ENCODE measurements at regions not wholly inside any gene's neighbourhood (a gene's known extent, or its start where the extent isn't known, plus 50 kb on each side); places are given as distances from the start of the nearest gene placed in this dataset.

DNA sequence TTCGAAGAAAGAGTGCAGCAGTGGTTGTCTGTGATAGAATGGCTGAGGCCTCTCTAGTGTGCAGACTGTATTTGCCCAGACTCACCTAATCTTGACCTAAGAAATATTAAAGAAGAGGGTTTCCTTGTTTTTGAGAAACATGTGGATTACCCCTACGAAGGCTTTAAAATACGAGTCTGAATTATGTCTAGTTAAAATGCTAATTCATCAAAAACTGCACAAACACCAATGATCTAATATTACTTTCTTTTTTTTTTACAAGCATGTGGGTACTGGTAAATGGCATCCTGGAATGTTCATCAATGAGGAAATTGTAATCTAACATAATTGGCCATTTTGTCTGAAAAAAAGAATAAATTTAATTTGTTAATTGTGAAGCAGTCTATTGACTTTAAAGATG is 510.9 kb downstream of the EPM2A start:
- no peak for DNase-seq (ENCODE audit: low spot score)
- H3K4me2 ChIP-seq = no peak overlapping the region

More for the DNA sequence above, 510.9 kb downstream of the EPM2A start:
- Mint-ChIP-seq H3K4me1 (no peaks in the 10 kb centered on the region), H3K27me3 (ENCODE audit: insufficient read depth, low read depth, poor library complexity) (no peaks in the 10 kb centered on the region), H3K9me3 (no peaks in the 10 kb centered on the region; the same call in 2 of the 3 replicates), H3K27ac (no peak overlapping the region), H3K36me3 (ENCODE audit: low read depth) (no peaks in the 10 kb centered on the region), H3K4me3 (no peak overlapping the region)
- Histone ChIP-seq H3K36me3 (ENCODE audit: insufficient read depth) (no peaks in the 10 kb centered on the region), H3K4me1 (ENCODE audit: insufficient read depth) (no peaks in the 10 kb centered on the region), H3K9me2 (ENCODE audit: insufficient read depth) (peaks cover 6% of the 10 kb centered on the region), H4K20me1 (replicated peaks; ENCODE audit: insufficient read depth) (no peaks in the 10 kb centered on the region), H3K27me3 (ENCODE audit: insufficient read depth) (no peaks in the 10 kb centered on the region), H3K79me2 (replicated peaks; ENCODE audit: insufficient read depth) (no peaks in the 10 kb centered on the region), H3F3A (replicated peaks; ENCODE audit: low read depth) (no peaks in the 10 kb centered on the region), H3K4me3 (no peak overlapping the region), H2AFZ (no peak overlapping the region), H3K27ac (ENCODE audit: low read depth) (no peak overlapping the region)
- no peak for ATAC-seq
- TF ChIP-seq JUNB (IDR thresholded peaks at IDR 0.05; ENCODE audit: unreplicated experiment) (no peak), CREB1 (CRISPR knock-in tag; IDR thresholded peaks at IDR 0.05; ENCODE audit: low read depth) (no peak), NANOG (IDR thresholded peaks at IDR 0.05; ENCODE audit: borderline replicate concordance) (no peak), POLR2AphosphoS5 (IDR thresholded peaks at IDR 0.05; ENCODE audit: low read depth) (no peak), EZH2phosphoT487 (IDR thresholded peaks at IDR 0.05; ENCODE audit: unreplicated experiment) (no peak), STAT1 (IDR thresholded peaks at IDR 0.05; ENCODE audit: unreplicated experiment) (no peak), ZNF114 (CRISPR knock-in tag; IDR thresholded peaks at IDR 0.05) (no peak)
- TF ChIP-seq, protein P1, sequence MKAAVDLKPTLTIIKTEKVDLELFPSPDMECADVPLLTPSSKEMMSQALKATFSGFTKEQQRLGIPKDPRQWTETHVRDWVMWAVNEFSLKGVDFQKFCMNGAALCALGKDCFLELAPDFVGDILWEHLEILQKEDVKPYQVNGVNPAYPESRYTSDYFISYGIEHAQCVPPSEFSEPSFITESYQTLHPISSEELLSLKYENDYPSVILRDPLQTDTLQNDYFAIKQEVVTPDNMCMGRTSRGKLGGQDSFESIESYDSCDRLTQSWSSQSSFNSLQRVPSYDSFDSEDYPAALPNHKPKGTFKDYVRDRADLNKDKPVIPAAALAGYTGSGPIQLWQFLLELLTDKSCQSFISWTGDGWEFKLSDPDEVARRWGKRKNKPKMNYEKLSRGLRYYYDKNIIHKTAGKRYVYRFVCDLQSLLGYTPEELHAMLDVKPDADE (IDR thresholded peaks at IDR 0.05) = no peak
- TF ChIP-seq, protein P2, sequence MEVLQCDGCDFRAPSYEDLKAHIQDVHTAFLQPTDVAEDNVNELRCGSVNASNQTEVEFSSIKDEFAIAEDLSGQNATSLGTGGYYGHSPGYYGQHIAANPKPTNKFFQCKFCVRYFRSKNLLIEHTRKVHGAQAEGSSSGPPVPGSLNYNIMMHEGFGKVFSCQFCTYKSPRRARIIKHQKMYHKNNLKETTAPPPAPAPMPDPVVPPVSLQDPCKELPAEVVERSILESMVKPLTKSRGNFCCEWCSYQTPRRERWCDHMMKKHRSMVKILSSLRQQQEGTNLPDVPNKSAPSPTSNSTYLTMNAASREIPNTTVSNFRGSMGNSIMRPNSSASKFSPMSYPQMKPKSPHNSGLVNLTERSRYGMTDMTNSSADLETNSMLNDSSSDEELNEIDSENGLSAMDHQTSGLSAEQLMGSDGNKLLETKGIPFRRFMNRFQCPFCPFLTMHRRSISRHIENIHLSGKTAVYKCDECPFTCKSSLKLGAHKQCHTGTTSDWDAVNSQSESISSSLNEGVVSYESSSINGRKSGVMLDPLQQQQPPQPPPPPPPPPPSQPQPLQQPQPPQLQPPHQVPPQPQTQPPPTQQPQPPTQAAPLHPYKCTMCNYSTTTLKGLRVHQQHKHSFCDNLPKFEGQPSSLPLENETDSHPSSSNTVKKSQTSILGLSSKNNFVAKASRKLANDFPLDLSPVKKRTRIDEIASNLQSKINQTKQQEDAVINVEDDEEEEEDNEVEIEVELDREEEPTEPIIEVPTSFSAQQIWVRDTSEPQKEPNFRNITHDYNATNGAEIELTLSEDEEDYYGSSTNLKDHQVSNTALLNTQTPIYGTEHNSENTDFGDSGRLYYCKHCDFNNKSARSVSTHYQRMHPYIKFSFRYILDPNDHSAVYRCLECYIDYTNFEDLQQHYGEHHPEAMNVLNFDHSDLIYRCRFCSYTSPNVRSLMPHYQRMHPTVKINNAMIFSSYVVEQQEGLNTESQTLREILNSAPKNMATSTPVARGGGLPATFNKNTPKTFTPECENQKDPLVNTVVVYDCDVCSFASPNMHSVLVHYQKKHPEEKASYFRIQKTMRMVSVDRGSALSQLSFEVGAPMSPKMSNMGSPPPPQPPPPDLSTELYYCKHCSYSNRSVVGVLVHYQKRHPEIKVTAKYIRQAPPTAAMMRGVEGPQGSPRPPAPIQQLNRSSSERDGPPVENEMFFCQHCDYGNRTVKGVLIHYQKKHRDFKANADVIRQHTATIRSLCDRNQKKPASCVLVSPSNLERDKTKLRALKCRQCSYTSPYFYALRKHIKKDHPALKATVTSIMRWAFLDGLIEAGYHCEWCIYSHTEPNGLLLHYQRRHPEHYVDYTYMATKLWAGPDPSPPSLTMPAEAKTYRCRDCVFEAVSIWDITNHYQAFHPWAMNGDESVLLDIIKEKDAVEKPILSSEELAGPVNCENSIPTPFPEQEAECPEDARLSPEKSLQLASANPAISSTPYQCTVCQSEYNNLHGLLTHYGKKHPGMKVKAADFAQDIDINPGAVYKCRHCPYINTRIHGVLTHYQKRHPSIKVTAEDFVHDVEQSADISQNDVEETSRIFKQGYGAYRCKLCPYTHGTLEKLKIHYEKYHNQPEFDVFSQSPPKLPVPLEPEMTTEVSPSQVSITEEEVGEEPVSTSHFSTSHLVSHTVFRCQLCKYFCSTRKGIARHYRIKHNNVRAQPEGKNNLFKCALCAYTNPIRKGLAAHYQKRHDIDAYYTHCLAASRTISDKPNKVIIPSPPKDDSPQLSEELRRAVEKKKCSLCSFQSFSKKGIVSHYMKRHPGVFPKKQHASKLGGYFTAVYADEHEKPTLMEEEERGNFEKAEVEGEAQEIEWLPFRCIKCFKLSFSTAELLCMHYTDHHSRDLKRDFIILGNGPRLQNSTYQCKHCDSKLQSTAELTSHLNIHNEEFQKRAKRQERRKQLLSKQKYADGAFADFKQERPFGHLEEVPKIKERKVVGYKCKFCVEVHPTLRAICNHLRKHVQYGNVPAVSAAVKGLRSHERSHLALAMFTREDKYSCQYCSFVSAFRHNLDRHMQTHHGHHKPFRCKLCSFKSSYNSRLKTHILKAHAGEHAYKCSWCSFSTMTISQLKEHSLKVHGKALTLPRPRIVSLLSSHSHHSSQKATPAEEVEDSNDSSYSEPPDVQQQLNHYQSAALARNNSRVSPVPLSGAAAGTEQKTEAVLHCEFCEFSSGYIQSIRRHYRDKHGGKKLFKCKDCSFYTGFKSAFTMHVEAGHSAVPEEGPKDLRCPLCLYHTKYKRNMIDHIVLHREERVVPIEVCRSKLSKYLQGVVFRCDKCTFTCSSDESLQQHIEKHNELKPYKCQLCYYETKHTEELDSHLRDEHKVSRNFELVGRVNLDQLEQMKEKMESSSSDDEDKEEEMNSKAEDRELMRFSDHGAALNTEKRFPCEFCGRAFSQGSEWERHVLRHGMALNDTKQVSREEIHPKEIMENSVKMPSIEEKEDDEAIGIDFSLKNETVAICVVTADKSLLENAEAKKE (CRISPR knock-in tag; IDR thresholded peaks at IDR 0.05) = no peak
- TF ChIP-seq, protein P3, sequence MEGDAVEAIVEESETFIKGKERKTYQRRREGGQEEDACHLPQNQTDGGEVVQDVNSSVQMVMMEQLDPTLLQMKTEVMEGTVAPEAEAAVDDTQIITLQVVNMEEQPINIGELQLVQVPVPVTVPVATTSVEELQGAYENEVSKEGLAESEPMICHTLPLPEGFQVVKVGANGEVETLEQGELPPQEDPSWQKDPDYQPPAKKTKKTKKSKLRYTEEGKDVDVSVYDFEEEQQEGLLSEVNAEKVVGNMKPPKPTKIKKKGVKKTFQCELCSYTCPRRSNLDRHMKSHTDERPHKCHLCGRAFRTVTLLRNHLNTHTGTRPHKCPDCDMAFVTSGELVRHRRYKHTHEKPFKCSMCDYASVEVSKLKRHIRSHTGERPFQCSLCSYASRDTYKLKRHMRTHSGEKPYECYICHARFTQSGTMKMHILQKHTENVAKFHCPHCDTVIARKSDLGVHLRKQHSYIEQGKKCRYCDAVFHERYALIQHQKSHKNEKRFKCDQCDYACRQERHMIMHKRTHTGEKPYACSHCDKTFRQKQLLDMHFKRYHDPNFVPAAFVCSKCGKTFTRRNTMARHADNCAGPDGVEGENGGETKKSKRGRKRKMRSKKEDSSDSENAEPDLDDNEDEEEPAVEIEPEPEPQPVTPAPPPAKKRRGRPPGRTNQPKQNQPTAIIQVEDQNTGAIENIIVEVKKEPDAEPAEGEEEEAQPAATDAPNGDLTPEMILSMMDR (conservative IDR thresholded peaks at IDR 0.05; ENCODE audit: low read depth in 2 of 2) = no peak

All from GM23338 (cell line).